ENCODE measurements at regions not wholly inside any gene's neighbourhood (a gene's known extent, or its start where the extent isn't known, plus 50 kb on each side); places are given as distances from the start of the nearest gene placed in this dataset.

GRCh38 chr4:187010052-187010451 lies 286.4 kb upstream of the FAT1 start:
- DNase-seq (ENCODE audit: low spot score), result no peak
- intact Hi-C loops (cut with DNase I), result no loop called here

- DNase-seq (ENCODE audit: low spot score), result no peak
- intact Hi-C loops (cut with DNase I), result no loop called here
These were observed 292.4 kb upstream of the FAT1 start for GRCh38 chr4:187016101-187016500.

GRCh38 chr4:187017147-187017546 lies 293.5 kb upstream of the FAT1 start:
- DNase-seq (ENCODE audit: low spot score), result no peak
- intact Hi-C loops (cut with DNase I), result no loop called here

GRCh38 chr4:187019896-187020295 lies 296.2 kb upstream of the FAT1 start:
- intact Hi-C loops (cut with DNase I), result no loop called here
- DNase-seq (ENCODE audit: low spot score), result no peak

- no peak for DNase-seq (ENCODE audit: low spot score)
- intact Hi-C loops (cut with DNase I), result no loop called here
These were observed 297.0 kb upstream of the FAT1 start for GRCh38 chr4:187020676-187021075.

- intact Hi-C loops (cut with DNase I), result no loop called here
- no peak for DNase-seq (ENCODE audit: low spot score)
These were observed 298.0 kb upstream of the FAT1 start for GRCh38 chr4:187021436-187022205.

- intact Hi-C loops (cut with DNase I), result no loop called here
- no peak for DNase-seq (ENCODE audit: low spot score)
These were observed 303.6 kb upstream of the FAT1 start for GRCh38 chr4:187027272-187027671.

GRCh38 chr4:187042251-187042650 lies 318.6 kb upstream of the FAT1 start:
- intact Hi-C loops (cut with DNase I), result no loop called here
- no peak for DNase-seq (ENCODE audit: low spot score)

GRCh38 chr4:187046471-187046870 lies 322.8 kb upstream of the FAT1 start:
- DNase-seq (ENCODE audit: low spot score), result no peak
- intact Hi-C loops (cut with DNase I), result no loop called here

GRCh38 chr4:187059021-187059420 lies 335.4 kb upstream of the FAT1 start:
- intact Hi-C loops (cut with DNase I), result no loop called here
- DNase-seq (ENCODE audit: low spot score), result no peak

GRCh38 chr4:187059895-187060294 lies 336.2 kb upstream of the FAT1 start:
- DNase-seq (ENCODE audit: low spot score), result no peak
- intact Hi-C loops (cut with DNase I), result no loop called here

GRCh38 chr4:187060551-187060950 lies 336.9 kb upstream of the FAT1 start:
- intact Hi-C loops (cut with DNase I), result no loop called here
- DNase-seq (ENCODE audit: low spot score), result no peak

GRCh38 chr4:187063251-187063650 lies 339.6 kb upstream of the FAT1 start:
- no peak for DNase-seq (ENCODE audit: low spot score)
- intact Hi-C loops (cut with DNase I), result no loop called here

GRCh38 chr4:187064033-187064432 lies 340.4 kb upstream of the FAT1 start:
- intact Hi-C loops (cut with DNase I), result no loop called here
- DNase-seq (ENCODE audit: low spot score), result no peak

- intact Hi-C loops (cut with DNase I), result no loop called here
- DNase-seq (ENCODE audit: low spot score), result no peak
These were observed 341.7 kb upstream of the FAT1 start for GRCh38 chr4:187065396-187065795.

GRCh38 chr4:187065806-187066205 lies 342.1 kb upstream of the FAT1 start:
- DNase-seq (ENCODE audit: low spot score), result no peak
- intact Hi-C loops (cut with DNase I), result no loop called here

- DNase-seq (ENCODE audit: low spot score), result no peak
- intact Hi-C loops (cut with DNase I), result no loop called here
These were observed 345.7 kb upstream of the FAT1 start for GRCh38 chr4:187069398-187069797.

GRCh38 chr4:187070158-187070557 lies 346.5 kb upstream of the FAT1 start:
- DNase-seq (ENCODE audit: low spot score), result no peak
- intact Hi-C loops (cut with DNase I), result no loop called here

- intact Hi-C loops (cut with DNase I), result no loop called here
- DNase-seq (ENCODE audit: low spot score), result no peak
These were observed 347.1 kb upstream of the FAT1 start for GRCh38 chr4:187070740-187071139.

GRCh38 chr4:187071946-187072600 lies 348.4 kb upstream of the FAT1 start:
- intact Hi-C loops (cut with DNase I), result no loop called here
- DNase-seq (ENCODE audit: low spot score), result no peak

- DNase-seq (ENCODE audit: low spot score), result no peak
- intact Hi-C loops (cut with DNase I), result no loop called here
These were observed 350.2 kb upstream of the FAT1 start for GRCh38 chr4:187073820-187074219.
